ENCODE measurements at regions not wholly inside any gene's neighbourhood (a gene's known extent, or its start where the extent isn't known, plus 50 kb on each side); places are given as distances from the start of the nearest gene placed in this dataset.
"Not testable (repeated sequence)": the region's sequence is repeated elsewhere in the genome, so short reads cannot be mapped to it uniquely, and the experiment has no call there.

- DNase-seq (ENCODE audit: low read depth in 1 of 2, low spot score in 2 of 2) = no peak
- Histone ChIP-seq H3K27me3 (replicated peaks) (peaks cover 4% of the 10 kb centered on the region; the same call in 1 of the 2 replicates), H3K4me3 (no peak overlapping the region)
Measured at GRCh38 chr15:31202953-31203352, 101.4 kb upstream of the TRPM1 start.

GRCh38 chr15:31203999-31204398 lies 102.5 kb upstream of the TRPM1 start:
- Histone ChIP-seq H3K27me3 (replicated peaks) (peaks cover 4% of the 10 kb centered on the region; the same call in 1 of the 2 replicates), H3K4me1 (replicated peaks) (no peaks in the 10 kb centered on the region), H3K36me3 (no peaks in the 10 kb centered on the region), H3K9me3 (replicated peaks) (no peaks in the 10 kb centered on the region), H3K4me3 (no peak overlapping the region), H3K27ac (no peak overlapping the region)
- DNase-seq (ENCODE audit: low read depth in 1 of 2, low spot score in 2 of 2) = no peak

More at GRCh38 chr15:31202953-31203352, 101.4 kb upstream of the TRPM1 start:
- Histone ChIP-seq H3K36me3 (no peaks in the 10 kb centered on the region), H3K27ac (no peak overlapping the region), H3K9me3 (replicated peaks) (no peaks in the 10 kb centered on the region), H3K4me1 (replicated peaks) (no peaks in the 10 kb centered on the region)

- Histone ChIP-seq H3K27me3 (replicated peaks) (peaks cover 4% of the 10 kb centered on the region; the same call in 1 of the 2 replicates), H3K4me3 (no peak overlapping the region), H3K36me3 (no peaks in the 10 kb centered on the region), H3K4me1 (replicated peaks) (no peaks in the 10 kb centered on the region), H3K9me3 (replicated peaks) (no peaks in the 10 kb centered on the region), H3K27ac (no peak overlapping the region)
- DNase-seq (ENCODE audit: low read depth in 1 of 2, low spot score in 2 of 2) = no peak
Measured at GRCh38 chr15:31206386-31207181, 105.1 kb upstream of the TRPM1 start.

GRCh38 chr15:31207246-31207645 lies 105.7 kb upstream of the TRPM1 start:
- no peak for DNase-seq (ENCODE audit: low read depth in 1 of 2, low spot score in 2 of 2)
- peaks cover 4% of the 10 kb centered on the region; the same call in 1 of the 2 replicates for H3K27me3 ChIP-seq (replicated peaks)

GRCh38 chr15:31207861-31208260 lies 106.3 kb upstream of the TRPM1 start:
- not testable (repeated sequence) for H3K9me3 ChIP-seq (replicated peaks); H3K27ac ChIP-seq; H3K4me1 ChIP-seq (replicated peaks); H3K4me3 ChIP-seq; H3K36me3 ChIP-seq; H3K27me3 ChIP-seq (replicated peaks); DNase-seq (ENCODE audit: low read depth in 1 of 2, low spot score in 2 of 2)

More at GRCh38 chr15:31207246-31207645, 105.7 kb upstream of the TRPM1 start:
- no peak overlapping the region for H3K27ac ChIP-seq
- no peak overlapping the region for H3K4me3 ChIP-seq
- no peaks in the 10 kb centered on the region for H3K36me3 ChIP-seq
- H3K4me1 ChIP-seq (replicated peaks) = no peaks in the 10 kb centered on the region
- no peaks in the 10 kb centered on the region for H3K9me3 ChIP-seq (replicated peaks)

GRCh38 chr15:31208817-31209216 lies 107.3 kb upstream of the TRPM1 start:
- Histone ChIP-seq H3K9me3 (replicated peaks) (no peaks in the 10 kb centered on the region), H3K27me3 (replicated peaks) (peaks cover 4% of the 10 kb centered on the region; the same call in 1 of the 2 replicates), H3K4me3 (no peak overlapping the region), H3K4me1 (replicated peaks) (no peaks in the 10 kb centered on the region), H3K27ac (no peak overlapping the region), H3K36me3 (no peaks in the 10 kb centered on the region)
- no peak for DNase-seq (ENCODE audit: low read depth in 1 of 2, low spot score in 2 of 2)

- H3K36me3 ChIP-seq = no peaks in the 10 kb centered on the region
- no peak for DNase-seq (ENCODE audit: low read depth in 1 of 2, low spot score in 2 of 2)
- H3K27me3 ChIP-seq (replicated peaks) = no peaks in the 10 kb centered on the region
- H3K4me3 ChIP-seq = no peak overlapping the region
- no peaks in the 10 kb centered on the region for H3K9me3 ChIP-seq (replicated peaks)
- peaks cover 14% of the 10 kb centered on the region for H3K4me1 ChIP-seq (replicated peaks)
- H3K27ac ChIP-seq = no peak overlapping the region
Measured at GRCh38 chr15:31211353-31211752, 109.8 kb upstream of the TRPM1 start.

GRCh38 chr15:31212326-31213080 lies 111.0 kb upstream of the TRPM1 start:
- Histone ChIP-seq H3K27ac (no peak overlapping the region), H3K36me3 (no peaks in the 10 kb centered on the region), H3K27me3 (replicated peaks) (no peaks in the 10 kb centered on the region), H3K4me3 (no peak overlapping the region), H3K9me3 (replicated peaks) (no peaks in the 10 kb centered on the region), H3K4me1 (replicated peaks) (peaks cover 18% of the 10 kb centered on the region)
- DNase-seq (ENCODE audit: low read depth in 1 of 2, low spot score in 2 of 2) = no peak

GRCh38 chr15:31214158-31214863 lies 112.3 kb upstream of the KLF13 start:
- Histone ChIP-seq H3K36me3 (no peaks in the 10 kb centered on the region), H3K4me1 (replicated peaks) (peaks cover 18% of the 10 kb centered on the region), H3K4me3 (no peak overlapping the region), H3K9me3 (replicated peaks) (no peaks in the 10 kb centered on the region), H3K27me3 (replicated peaks) (no peaks in the 10 kb centered on the region), H3K27ac (no peak overlapping the region)
- DNase-seq (ENCODE audit: low read depth in 1 of 2, low spot score in 2 of 2) = no peak

GRCh38 chr15:31214864-31215489 lies 111.7 kb upstream of the KLF13 start:
- Histone ChIP-seq H3K4me3 (peak overlapping the region; percentile 51), H3K9me3 (replicated peaks) (no peaks in the 10 kb centered on the region), H3K4me1 (replicated peaks) (peaks cover 18% of the 10 kb centered on the region), H3K36me3 (no peaks in the 10 kb centered on the region), H3K27ac (no peak overlapping the region), H3K27me3 (replicated peaks) (no peaks in the 10 kb centered on the region)
- DNase-seq (ENCODE audit: low read depth in 1 of 2, low spot score in 2 of 2) = peak in 1 of 2 experiments; percentile 28

GRCh38 chr15:31215490-31216214 lies 111.0 kb upstream of the KLF13 start:
- H3K9me3 ChIP-seq (replicated peaks) = no peaks in the 10 kb centered on the region
- peak overlapping the region; percentile 51 for H3K4me3 ChIP-seq
- H3K4me1 ChIP-seq (replicated peaks) = peaks cover 18% of the 10 kb centered on the region
- no peaks in the 10 kb centered on the region for H3K27me3 ChIP-seq (replicated peaks)
- DNase-seq (ENCODE audit: low read depth in 1 of 2, low spot score in 2 of 2) = peak; percentile 74 to 79
- H3K36me3 ChIP-seq = no peaks in the 10 kb centered on the region
- no peak overlapping the region for H3K27ac ChIP-seq

GRCh38 chr15:31216215-31216911 lies 110.3 kb upstream of the KLF13 start:
- Histone ChIP-seq H3K27ac (no peak overlapping the region), H3K4me1 (replicated peaks) (peaks cover 18% of the 10 kb centered on the region), H3K36me3 (no peaks in the 10 kb centered on the region), H3K4me3 (peak overlapping the region; percentile 51), H3K27me3 (replicated peaks) (no peaks in the 10 kb centered on the region), H3K9me3 (replicated peaks) (no peaks in the 10 kb centered on the region)
- no peak for DNase-seq (ENCODE audit: low read depth in 1 of 2, low spot score in 2 of 2)

Data from SJSA1 (cell line).